Heart right ventricle (tissue), 16 donors: ENCODE measurements at regions not wholly inside any gene's neighbourhood (a gene's known extent, or its start where the extent isn't known, plus 50 kb on each side); places are given as distances from the start of the nearest gene placed in this dataset.

Source experiments
- ATAC-seq, 8 donors: fragments of 200-7000 bp; cut with Tn5 transposase; one replicate each; pipeline ENCODE4 v1.9.1; 2020; ENCODE audit warnings: mild to moderate bottlenecking in 8 of 8, moderate library complexity in 8 of 8, moderate number of reproducible peaks in 1 of 8
- DNase-seq, 2 donors: peaks; one replicate each; pipeline ENCODE4 v3.0.0-alpha.2; 2020
- H3K27ac ChIP-seq, 10 donors: fragments of 200-600 bp; sonication (generic) in 2 of 10; one replicate each; pipeline versions ENCODE4 v1.5.0 to v1.8.0; 2020 to 2022; ENCODE audit warnings: mild to moderate bottlenecking in 3 of 10
- H3K27me3 ChIP-seq, 7 donors: fragments of 200-600 bp; one replicate each; pipeline ENCODE4 v1.8.0; 2021 to 2022; ENCODE audit warnings: mild to moderate bottlenecking in 2 of 7
- H3K36me3 ChIP-seq, 9 donors: fragments of 200-600 bp; sonication (generic) in 1 of 9; one replicate each; pipeline versions ENCODE4 v1.5.0 to v1.8.0; 2020 to 2022; ENCODE audit warnings: mild to moderate bottlenecking in 2 of 9
- H3K4me1 ChIP-seq, 9 donors: fragments of 200-600 bp; sonication (generic) in 1 of 9; one replicate each; pipeline versions ENCODE4 v1.5.0 to v1.8.0; 2020 to 2022; ENCODE audit warnings: mild to moderate bottlenecking in 4 of 9
- H3K4me3 ChIP-seq, 10 donors: fragments of 200-600 bp; sonication (generic) in 2 of 10; one replicate each; pipeline versions ENCODE4 v1.5.0 to v1.8.0; 2020 to 2022; ENCODE audit warnings: mild to moderate bottlenecking in 7 of 10, moderate library complexity in 2 of 10
- H3K9me3 ChIP-seq, 11 donors: fragments of 200-600 bp in 10 of 11; sonication (generic) in 2 of 11; one replicate each; pipeline versions ENCODE4 v1.5.0 to v1.8.0; 2013 to 2022; ENCODE audit warnings: mild to moderate bottlenecking in 2 of 11, control low read depth in 1 of 11, moderate library complexity in 1 of 11
- CTCF ChIP-seq, 9 donors: fragments of 200-600 bp; sonication (generic) in 2 of 9; IDR thresholded peaks; one replicate each; pipeline versions ENCODE4 v1.5.0 to v1.8.0; 2021 to 2022; ENCODE audit warnings: antibody characterized with exemption in 9 of 9, mild to moderate bottlenecking in 5 of 9, moderate library complexity in 1 of 9
- WGBS, 2 donors: extraction: QIAGEN DNeasy Blood & Tissue Kit; methylation state at CpG; one replicate each; pipeline ENCODE4 v1.1.7; 2013; ENCODE audit warnings: inconsistent platforms in 1 of 2; 5-methylcytosine and 5-hydroxymethylcytosine counted together
- intact Hi-C, 10 donors: fragments of 100-400 bp; cut with DNase I; formaldehyde crosslinking; loops; one replicate each; pipeline versions ENCODE4 v1.11.1 to v1.14.2; 2022
- donor health status: Arrhythmogenic right ventricular cardiomyopathy.
- donor health status: ischemic (EF 13 %, LVEDD 7.1; RV severe dilation, severe dysfunction).
- donor health status: healthy with polysubstance abuse.
- donor health status: DM: no; HTN: yes; CAD: no.
- donor health status: DM: no; HTN: no; CAD: no.
- donor health status: ischemic (EF 25% LVEDD 6.9; RV normal size, moderate dysfunction).
- donor health status: ischemic (EF 25% LVEDD 5.7; RV mildly dilated, moderate dysfunction).
- donor health status: healthy.
- donor health status: DM: yes; HTN: yes; CAD: no.
- donor health status: Ischemic cardiomyopathy.
- donor health status: ischemic (EF 35%, LVEDD 5.7; RV mildly dilated, moderate dysfunction).
- donor health status: nonischemic (EF 11% LVEDD 7.7; RV severe dilation, severe dysfunction).
- donor health status: DM: yes; HTN: yes; CAD: no.
- donor health status: PGD.
- donor health status: ischemic (EF 29% LVEDD 5.4; RV normal size, mild dysfunction).
- donor health status: nonischemic (EF 23%, LVEDD 6.1; RV moderate dilation, normal function).

- no peaks in the 10 kb centered on the region for H3K4me1 ChIP-seq
- H3K27ac ChIP-seq: no peak overlapping the region
- no peaks in the 10 kb centered on the region for H3K36me3 ChIP-seq
- intact Hi-C loops: no loop called here
- no peak for TF ChIP-seq CTCF (IDR thresholded peaks at IDR 0.05)
- no peak for DNase-seq
- WGBS, 2 donors: 89 to 90% methylated on average over 3 of the region's 3 CpGs
- no peak for ATAC-seq
- no peaks in the 10 kb centered on the region for H3K9me3 ChIP-seq
- H3K27me3 ChIP-seq: no peaks in the 10 kb centered on the region
- no peak overlapping the region for H3K4me3 ChIP-seq
Observed at GRCh38 chr16:59238246-59238645, 504.1 kb upstream of the GOT2 start.

GRCh38 chr16:59236804-59237458 is 502.8 kb upstream of the GOT2 start:
- Histone ChIP-seq H3K36me3 (no peaks in the 10 kb centered on the region), H3K9me3 (peaks cover 0 to under 1% (median 0%) of the 10 kb centered on the region in 11 donors), H3K4me1 (no peaks in the 10 kb centered on the region), H3K4me3 (no peak overlapping the region), H3K27ac (no peak overlapping the region), H3K27me3 (no peaks in the 10 kb centered on the region)
- ATAC-seq: no peak
- intact Hi-C loops: no loop called here
- DNase-seq: no peak
- WGBS, 2 donors: 60 to 70% methylated on average over 4 of the region's 4 CpGs
- no peak for TF ChIP-seq CTCF (IDR thresholded peaks at IDR 0.05)

GRCh38 chr16:59224401-59224800 is 490.3 kb upstream of the GOT2 start:
- peaks cover 0 to 4% (median 0%) of the 10 kb centered on the region in 11 donors for H3K9me3 ChIP-seq
- H3K4me3 ChIP-seq: no peak overlapping the region
- TF ChIP-seq CTCF (IDR thresholded peaks at IDR 0.05): no peak
- no peak for DNase-seq
- no peaks in the 10 kb centered on the region for H3K4me1 ChIP-seq
- ATAC-seq: no peak
- no peaks in the 10 kb centered on the region for H3K36me3 ChIP-seq
- no peaks in the 10 kb centered on the region for H3K27me3 ChIP-seq
- H3K27ac ChIP-seq: no peak overlapping the region
- intact Hi-C loops: no loop called here
- 59 to 63% methylated on average over 2 of the region's 2 CpGs for WGBS, 2 donors

- no peak for TF ChIP-seq CTCF (IDR thresholded peaks at IDR 0.05)
- intact Hi-C loops: no loop called here
- 48 to 65% methylated on average over 1 of the region's 1 CpG for WGBS, 2 donors
Observed at GRCh38 chr16:59220011-59220410, 485.9 kb upstream of the GOT2 start.

More at GRCh38 chr16:59220011-59220410, 485.9 kb upstream of the GOT2 start:
- no peaks in the 10 kb centered on the region for H3K4me1 ChIP-seq
- DNase-seq (no peak), ATAC-seq (no peak)
- no peak overlapping the region for H3K27ac ChIP-seq
- no peak overlapping the region for H3K4me3 ChIP-seq
- H3K9me3 ChIP-seq: peaks cover 0 to 3% (median 0%) of the 10 kb centered on the region in 11 donors
- H3K27me3 ChIP-seq: no peaks in the 10 kb centered on the region
- H3K36me3 ChIP-seq: no peaks in the 10 kb centered on the region
